NOMO-1 (cell line): ENCODE measurements at regions not wholly inside any gene's neighbourhood (a gene's known extent, or its start where the extent isn't known, plus 50 kb on each side); places are given as distances from the start of the nearest gene placed in this dataset.
A peak's percentile ranks its signal among the peaks of the same experiment; 100 is the strongest.

ENCODE experiments used
- DNase-seq, 2 experiments: peaks; one replicate each; lab custom pipeline; 2025; ENCODE audit not compliant: unreplicated experiment in 2 of 2; lab: John Stamatoyannopoulos, UW

- peak in 1 of 2 experiments; percentile 17 for DNase-seq
Measured at GRCh38 chr6:6884193-6884627, 223.6 kb upstream of the RREB1 start.

DNA sequence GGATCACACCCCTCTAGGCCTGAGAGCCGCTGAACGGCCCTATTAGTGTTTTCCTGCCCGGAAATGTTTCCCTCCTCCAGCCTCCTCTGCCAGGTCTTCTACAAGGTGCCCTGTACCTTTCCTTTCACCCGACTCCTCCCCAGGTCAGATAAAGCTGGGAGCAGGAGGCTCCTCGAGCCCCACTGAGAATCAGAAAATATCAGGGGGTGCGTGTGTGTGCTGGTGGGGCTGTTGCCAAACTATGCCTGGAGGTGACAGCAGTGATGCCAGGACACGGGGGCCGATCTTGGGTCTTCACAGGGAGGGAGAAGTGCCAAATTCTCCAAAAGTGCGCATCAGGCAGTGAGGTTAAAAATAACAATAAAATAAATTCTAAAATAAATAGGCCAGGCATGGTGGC is 222.8 kb upstream of the RREB1 start:
- DNase-seq, result no peak

DNA sequence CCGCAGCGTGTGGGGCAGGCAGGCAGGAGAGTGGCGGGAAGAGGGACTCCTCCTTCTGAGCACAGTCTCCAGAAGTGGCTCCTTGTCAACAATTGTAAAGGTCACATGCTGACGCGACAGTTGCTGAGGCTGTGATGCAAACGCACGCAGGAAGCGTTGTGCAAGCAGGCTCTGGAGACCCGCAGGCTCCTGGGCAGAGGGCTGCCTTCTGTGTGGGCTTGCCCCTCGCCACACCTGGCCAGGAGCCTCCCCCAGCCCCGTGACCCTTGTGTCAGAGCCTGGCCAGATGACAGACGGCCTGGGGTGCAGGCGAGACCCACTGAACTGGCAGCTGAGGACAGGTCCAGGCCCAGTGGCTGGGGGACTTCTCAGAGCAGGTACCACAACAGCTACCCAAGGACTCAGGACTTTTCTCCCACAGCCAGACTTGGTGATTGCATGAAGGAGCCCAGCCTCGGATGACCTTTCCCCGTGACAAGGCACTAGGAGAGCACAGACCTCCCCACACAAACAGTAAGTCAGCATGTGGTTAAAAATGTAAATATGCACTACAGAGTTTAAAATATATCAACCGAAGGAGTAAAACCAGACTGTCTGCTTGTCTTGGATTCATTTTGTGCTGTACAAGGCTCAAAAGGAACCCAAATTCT is 222.1 kb upstream of the RREB1 start:
- peak; percentile 77 to 85 for DNase-seq

DNA sequence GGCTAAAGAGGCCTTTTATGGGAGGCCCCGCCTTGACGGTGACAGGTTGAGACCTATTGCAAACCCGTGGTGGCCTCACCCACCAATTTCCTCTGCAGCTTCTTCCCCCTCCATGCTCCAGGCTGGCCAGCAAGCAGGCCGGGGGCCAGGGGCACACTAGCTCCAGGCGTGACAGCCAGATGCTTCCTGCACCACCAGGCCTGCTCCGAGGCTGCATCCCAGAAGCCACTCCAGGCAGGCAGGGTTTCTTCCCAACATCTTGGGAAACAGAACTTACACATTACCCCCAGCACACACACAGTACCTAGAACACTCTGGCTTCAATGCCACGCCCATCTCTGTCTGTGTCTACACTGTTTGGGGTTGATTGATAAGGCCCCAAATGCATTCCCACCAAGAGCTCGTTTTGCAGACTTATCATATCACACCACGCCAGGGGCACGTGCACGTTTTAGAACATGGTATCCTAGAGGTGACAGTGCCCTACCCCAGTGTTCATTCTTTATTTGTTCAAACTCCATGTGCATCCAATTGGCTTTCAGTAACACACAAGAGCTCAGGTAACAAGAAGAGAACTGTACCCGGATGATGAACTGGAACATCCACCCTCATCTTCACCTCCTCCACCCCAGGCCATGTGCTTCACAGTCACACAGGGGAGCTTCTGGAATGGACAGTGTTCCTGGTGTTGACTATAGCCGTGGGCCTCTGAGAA is 221.4 kb upstream of the RREB1 start:
- DNase-seq, result peak; percentile 87 to 93

GRCh38 chr6:6886886-6887285 is 220.9 kb upstream of the RREB1 start:
- no peak for DNase-seq

- no peak for DNase-seq
Measured at GRCh38 chr6:6889601-6890000, 218.2 kb upstream of the RREB1 start.

DNA sequence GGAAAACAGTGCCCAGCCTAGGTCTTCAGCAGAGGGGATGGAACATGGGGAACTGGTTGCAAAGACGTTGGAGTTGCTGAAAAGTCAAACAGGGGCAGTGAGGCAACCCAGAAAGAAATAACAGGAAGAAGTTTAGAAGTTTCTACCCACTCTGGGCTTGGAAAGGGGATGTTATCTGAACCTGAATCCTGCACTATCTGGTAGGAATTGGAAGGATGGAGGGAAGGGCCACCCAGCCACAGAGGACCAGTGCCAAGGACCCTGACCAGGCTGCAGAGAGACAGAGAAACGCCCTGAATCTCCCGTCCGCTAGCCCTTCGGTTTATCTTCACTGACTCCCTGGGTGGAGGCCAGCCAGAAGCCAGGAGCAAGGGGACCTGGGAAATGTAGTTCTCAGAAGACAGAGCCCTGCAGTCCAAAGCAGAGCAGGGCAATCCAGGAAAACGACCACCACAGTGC is 217.3 kb upstream of the RREB1 start:
- DNase-seq, result peak in 1 of 2 experiments; percentile 56

DNA sequence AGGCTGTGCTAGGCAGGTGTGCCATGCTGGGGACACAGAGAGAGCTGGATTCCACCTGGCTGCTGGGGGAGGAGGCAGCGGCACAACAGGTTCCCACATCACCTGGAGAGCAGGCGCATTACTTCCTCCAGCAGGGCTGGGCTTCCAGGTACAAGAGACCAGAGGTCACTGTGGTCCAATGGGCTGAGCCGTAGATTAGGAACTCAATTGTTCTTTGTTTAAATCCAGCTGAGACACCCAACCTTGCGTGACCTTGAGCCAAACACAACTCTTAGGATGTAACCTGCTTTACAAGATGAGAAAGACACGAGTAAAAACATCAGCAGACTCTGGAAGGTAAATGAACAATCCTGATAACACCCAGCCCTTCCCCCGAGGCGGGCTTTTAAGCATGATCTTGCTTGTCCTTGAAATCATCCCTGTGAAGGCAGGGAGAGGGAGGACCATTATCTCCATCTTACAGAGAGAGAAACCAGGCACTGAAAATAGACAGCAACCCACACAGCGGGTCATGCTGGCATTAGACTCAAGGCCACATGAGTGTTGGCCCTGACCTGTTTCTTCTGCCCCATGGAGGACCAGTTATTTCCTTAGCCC is 216.5 kb upstream of the RREB1 start:
- DNase-seq, result no peak

DNA sequence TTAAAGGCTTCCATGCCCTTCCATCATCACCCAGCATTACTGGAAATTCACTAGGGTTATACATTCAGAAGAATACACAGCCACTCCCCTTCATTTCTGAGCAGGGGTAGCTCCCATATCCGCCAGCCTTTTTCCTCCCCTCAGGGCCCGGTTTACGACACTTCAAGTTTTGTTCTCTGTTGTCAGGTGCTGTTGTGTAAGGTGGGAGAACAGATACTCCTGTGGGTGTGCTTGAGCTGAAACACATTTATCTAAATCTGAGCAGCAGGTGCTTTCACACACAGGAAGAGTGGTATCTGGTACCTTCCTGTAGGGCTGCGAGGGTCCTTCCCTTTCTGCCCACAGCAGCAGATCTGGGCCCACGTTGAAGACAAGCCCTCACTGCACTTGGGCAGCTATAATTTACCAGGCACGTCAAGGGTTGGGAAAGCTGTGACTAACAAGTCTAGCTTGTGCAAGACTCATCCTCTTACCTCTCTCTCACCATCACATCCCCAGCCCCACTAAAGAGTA is 215.8 kb upstream of the RREB1 start:
- DNase-seq, result peak; percentile 85 to 86

GRCh38 chr6:6892744-6893583 is 214.8 kb upstream of the RREB1 start:
- peak; percentile 57 to 60 for DNase-seq

DNA sequence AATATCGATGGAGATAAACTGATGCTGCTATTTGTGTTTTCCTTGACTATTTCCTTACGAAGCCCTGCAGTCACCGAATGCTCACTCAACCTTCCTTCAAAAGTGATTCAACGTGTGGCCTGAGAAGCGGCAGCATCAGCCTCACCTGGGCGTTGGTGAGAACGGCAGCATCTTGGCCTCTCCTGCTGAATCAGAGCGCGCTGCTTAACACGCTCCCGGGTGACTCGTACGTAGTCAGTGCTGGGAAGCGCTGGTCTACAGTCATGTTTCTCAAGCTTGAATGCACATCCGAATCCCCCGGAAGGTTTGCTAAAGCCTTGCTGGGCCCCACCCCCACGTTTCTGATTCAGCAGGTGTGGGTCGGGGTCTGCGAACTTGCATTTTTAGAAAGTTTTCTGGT is 214.1 kb upstream of the RREB1 start:
- no peak for DNase-seq

- DNase-seq, result no peak
Measured at GRCh38 chr6:6895929-6896328, 211.8 kb upstream of the RREB1 start.

GRCh38 chr6:6897140-6897539 is 210.6 kb upstream of the RREB1 start:
- DNase-seq, result no peak

- peak; percentile 29 to 52 for DNase-seq
Measured at GRCh38 chr6:6900569-6901204, 207.1 kb upstream of the RREB1 start.

DNA sequence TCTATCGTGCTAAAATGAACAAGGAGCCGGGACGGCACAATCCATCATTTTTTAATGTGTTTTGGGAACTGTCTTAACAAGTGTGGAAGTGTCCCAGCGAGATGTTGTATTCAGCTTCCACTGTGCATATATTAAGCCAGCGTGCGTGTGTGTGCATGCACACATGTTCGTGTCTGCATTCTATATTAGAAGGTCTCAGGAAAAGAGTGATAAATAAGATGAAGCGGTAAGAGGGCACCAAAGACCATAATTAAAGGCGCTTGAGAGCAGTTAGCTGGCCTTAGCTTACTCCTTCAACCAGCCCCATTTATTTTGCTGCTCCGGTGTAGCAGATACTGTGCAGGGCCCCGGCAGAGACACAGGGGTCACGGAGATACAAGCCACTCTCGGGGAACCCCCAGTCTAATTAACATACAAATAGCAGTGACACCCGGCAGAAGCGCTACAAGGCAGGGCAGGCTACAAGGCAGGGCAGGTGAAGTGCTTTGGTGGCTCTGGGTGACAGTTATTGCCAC is 206.5 kb upstream of the RREB1 start:
- DNase-seq, result no peak

- DNase-seq, result no peak
Measured at GRCh38 chr6:6901945-6902344, 205.8 kb upstream of the RREB1 start.

DNA sequence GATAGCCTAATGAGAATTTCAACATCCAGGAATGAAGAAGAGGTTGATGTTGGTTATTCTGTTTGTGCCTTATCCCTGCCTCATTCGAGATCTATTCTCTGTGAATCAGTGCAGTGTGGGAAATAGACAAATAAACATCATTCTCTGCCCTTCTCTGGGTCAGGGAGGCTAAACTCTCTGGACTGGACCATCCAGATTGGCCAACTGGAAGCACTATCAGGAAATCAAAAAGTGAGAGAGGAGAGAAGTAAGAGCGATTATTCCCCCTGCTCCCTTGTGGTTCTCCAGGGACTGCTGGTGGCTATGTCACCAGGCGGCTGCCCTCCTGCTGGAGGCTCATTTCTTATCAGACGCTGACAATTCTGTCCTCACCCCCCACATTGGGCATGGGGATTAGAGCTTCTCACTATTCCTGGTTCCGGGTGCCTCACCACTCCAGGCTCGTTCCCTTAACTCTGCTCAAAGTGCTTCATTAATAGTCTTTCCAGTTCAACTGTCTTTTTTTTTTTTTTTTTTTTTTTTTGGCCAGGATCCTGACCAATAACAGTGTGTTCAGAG is 201.7 kb upstream of the RREB1 start:
- DNase-seq, result no peak

- no peak for DNase-seq
Measured at GRCh38 chr6:6906570-6907213, 201.1 kb upstream of the RREB1 start.

GRCh38 chr6:6907286-6907685 is 200.5 kb upstream of the RREB1 start:
- no peak for DNase-seq
